ENCODE measurements at regions not wholly inside any gene's neighbourhood (a gene's known extent, or its start where the extent isn't known, plus 50 kb on each side); places are given as distances from the start of the nearest gene placed in this dataset.

- Histone ChIP-seq H3K27me3 (ENCODE audit: control insufficient read depth, low read length) (no peaks in the 10 kb centered on the region), H3K9me3 (ENCODE audit: control insufficient read depth, insufficient read depth, low read length) (no peaks in the 10 kb centered on the region), H3K4me2 (ENCODE audit: low read length) (no peak overlapping the region), H3K36me3 (ENCODE audit: control insufficient read depth, low read length) (no peaks in the 10 kb centered on the region), H4K20me1 (ENCODE audit: control insufficient read depth, insufficient read depth, low read depth, low read length) (no peaks in the 10 kb centered on the region), H3K79me2 (ENCODE audit: control insufficient read depth, low read length) (no peaks in the 10 kb centered on the region), H3K9me2 (replicated peaks; ENCODE audit: control insufficient read depth, low read length) (no peaks in the 10 kb centered on the region), H3K4me1 (ENCODE audit: control insufficient read depth, low read length) (no peaks in the 10 kb centered on the region), H3F3A (ENCODE audit: control insufficient read depth, insufficient read depth) (no peaks in the 10 kb centered on the region), H3K27ac (ENCODE audit: low read depth, low read length) (no peak overlapping the region), H3K4me3 (ENCODE audit: low read length) (no peak overlapping the region)
- no peak for TF ChIP-seq EZH2phosphoT487 (IDR thresholded peaks at IDR 0.05; ENCODE audit: borderline replicate concordance, low read length)
- no peak for TF ChIP-seq CTCF (IDR thresholded peaks at IDR 0.05; ENCODE audit: low read depth, low read length, poor library complexity, severe bottlenecking)
Measured at GRCh38 chr5:113813466-113813865, 300.0 kb downstream of the YTHDC2 start.

GRCh38 chr5:113817683-113818082, 304.2 kb downstream of the YTHDC2 start:
- H3K79me2 ChIP-seq (ENCODE audit: control insufficient read depth, low read length), result no peaks in the 10 kb centered on the region
- no peak overlapping the region for H3K4me2 ChIP-seq (ENCODE audit: low read length)
- no peaks in the 10 kb centered on the region for H3K9me3 ChIP-seq (ENCODE audit: control insufficient read depth, insufficient read depth, low read length)
- H3K4me1 ChIP-seq (ENCODE audit: control insufficient read depth, low read length), result no peaks in the 10 kb centered on the region
- TF ChIP-seq CTCF (IDR thresholded peaks at IDR 0.05; ENCODE audit: low read depth, low read length, poor library complexity, severe bottlenecking) (no peak), EZH2phosphoT487 (IDR thresholded peaks at IDR 0.05; ENCODE audit: borderline replicate concordance, low read length) (no peak)
- H3F3A ChIP-seq (ENCODE audit: control insufficient read depth, insufficient read depth), result no peaks in the 10 kb centered on the region
- no peaks in the 10 kb centered on the region for H3K27me3 ChIP-seq (ENCODE audit: control insufficient read depth, low read length)
- H3K9me2 ChIP-seq (replicated peaks; ENCODE audit: control insufficient read depth, low read length), result no peaks in the 10 kb centered on the region
- no peak overlapping the region for H3K4me3 ChIP-seq (ENCODE audit: low read length)
- H3K36me3 ChIP-seq (ENCODE audit: control insufficient read depth, low read length), result no peaks in the 10 kb centered on the region
- H4K20me1 ChIP-seq (ENCODE audit: control insufficient read depth, insufficient read depth, low read depth, low read length), result no peaks in the 10 kb centered on the region
- H3K27ac ChIP-seq (ENCODE audit: low read depth, low read length), result no peak overlapping the region

- Histone ChIP-seq H3K4me3 (ENCODE audit: low read length) (no peak overlapping the region), H3K9me3 (ENCODE audit: control insufficient read depth, insufficient read depth, low read length) (no peaks in the 10 kb centered on the region), H3K27ac (ENCODE audit: low read depth, low read length) (no peak overlapping the region), H3K27me3 (ENCODE audit: control insufficient read depth, low read length) (no peaks in the 10 kb centered on the region), H4K20me1 (ENCODE audit: control insufficient read depth, insufficient read depth, low read depth, low read length) (no peaks in the 10 kb centered on the region), H3K4me2 (ENCODE audit: low read length) (no peak overlapping the region), H3K9me2 (replicated peaks; ENCODE audit: control insufficient read depth, low read length) (no peaks in the 10 kb centered on the region), H3K36me3 (ENCODE audit: control insufficient read depth, low read length) (no peaks in the 10 kb centered on the region), H3F3A (ENCODE audit: control insufficient read depth, insufficient read depth) (no peaks in the 10 kb centered on the region), H3K4me1 (ENCODE audit: control insufficient read depth, low read length) (no peaks in the 10 kb centered on the region), H3K79me2 (ENCODE audit: control insufficient read depth, low read length) (no peaks in the 10 kb centered on the region)
- TF ChIP-seq CTCF (IDR thresholded peaks at IDR 0.05; ENCODE audit: low read depth, low read length, poor library complexity, severe bottlenecking), result no peak
- TF ChIP-seq EZH2phosphoT487 (IDR thresholded peaks at IDR 0.05; ENCODE audit: borderline replicate concordance, low read length), result no peak
Measured at GRCh38 chr5:113823696-113824095, 310.2 kb downstream of the YTHDC2 start.

GRCh38 chr5:113824307-113824706, 310.8 kb downstream of the YTHDC2 start:
- no peaks in the 10 kb centered on the region for H3K9me3 ChIP-seq (ENCODE audit: control insufficient read depth, insufficient read depth, low read length)
- H4K20me1 ChIP-seq (ENCODE audit: control insufficient read depth, insufficient read depth, low read depth, low read length), result no peaks in the 10 kb centered on the region
- no peaks in the 10 kb centered on the region for H3K27me3 ChIP-seq (ENCODE audit: control insufficient read depth, low read length)
- H3K27ac ChIP-seq (ENCODE audit: low read depth, low read length), result no peak overlapping the region
- no peaks in the 10 kb centered on the region for H3K9me2 ChIP-seq (replicated peaks; ENCODE audit: control insufficient read depth, low read length)
- H3K36me3 ChIP-seq (ENCODE audit: control insufficient read depth, low read length), result no peaks in the 10 kb centered on the region
- H3F3A ChIP-seq (ENCODE audit: control insufficient read depth, insufficient read depth), result no peaks in the 10 kb centered on the region
- H3K79me2 ChIP-seq (ENCODE audit: control insufficient read depth, low read length), result no peaks in the 10 kb centered on the region
- H3K4me1 ChIP-seq (ENCODE audit: control insufficient read depth, low read length), result no peaks in the 10 kb centered on the region
- H3K4me3 ChIP-seq (ENCODE audit: low read length), result no peak overlapping the region
- TF ChIP-seq CTCF (IDR thresholded peaks at IDR 0.05; ENCODE audit: low read depth, low read length, poor library complexity, severe bottlenecking) (no peak), EZH2phosphoT487 (IDR thresholded peaks at IDR 0.05; ENCODE audit: borderline replicate concordance, low read length) (no peak)
- no peak overlapping the region for H3K4me2 ChIP-seq (ENCODE audit: low read length)
